ENCODE measurements at regions not wholly inside any gene's neighbourhood (a gene's known extent, or its start where the extent isn't known, plus 50 kb on each side); places are given as distances from the start of the nearest gene placed in this dataset.

DNA sequence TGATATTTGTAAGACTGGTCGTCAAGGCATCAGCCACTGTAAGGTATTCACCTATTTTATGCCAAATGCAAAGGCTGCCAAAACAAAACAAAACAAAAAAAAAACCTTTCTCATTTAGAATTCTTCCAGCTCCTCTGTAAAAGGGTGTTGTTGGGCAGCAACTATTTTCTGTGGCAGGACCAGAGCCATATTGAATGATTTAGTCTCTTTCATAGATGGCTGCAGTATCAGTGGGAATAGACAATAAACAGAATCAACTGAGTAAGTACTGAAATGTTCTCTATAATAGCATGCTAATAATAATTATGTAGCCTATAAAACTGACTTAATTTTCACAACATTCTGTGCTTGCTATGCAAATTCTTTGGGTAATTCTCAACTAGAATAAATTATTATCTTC, 389.7 kb upstream of the PABPC4L start:
- no peak overlapping the region for H3K4me3 ChIP-seq (ENCODE audit: low read depth, low read length)
- DNase-seq (ENCODE audit: low read depth): no peak
- TF ChIP-seq, protein P1, sequence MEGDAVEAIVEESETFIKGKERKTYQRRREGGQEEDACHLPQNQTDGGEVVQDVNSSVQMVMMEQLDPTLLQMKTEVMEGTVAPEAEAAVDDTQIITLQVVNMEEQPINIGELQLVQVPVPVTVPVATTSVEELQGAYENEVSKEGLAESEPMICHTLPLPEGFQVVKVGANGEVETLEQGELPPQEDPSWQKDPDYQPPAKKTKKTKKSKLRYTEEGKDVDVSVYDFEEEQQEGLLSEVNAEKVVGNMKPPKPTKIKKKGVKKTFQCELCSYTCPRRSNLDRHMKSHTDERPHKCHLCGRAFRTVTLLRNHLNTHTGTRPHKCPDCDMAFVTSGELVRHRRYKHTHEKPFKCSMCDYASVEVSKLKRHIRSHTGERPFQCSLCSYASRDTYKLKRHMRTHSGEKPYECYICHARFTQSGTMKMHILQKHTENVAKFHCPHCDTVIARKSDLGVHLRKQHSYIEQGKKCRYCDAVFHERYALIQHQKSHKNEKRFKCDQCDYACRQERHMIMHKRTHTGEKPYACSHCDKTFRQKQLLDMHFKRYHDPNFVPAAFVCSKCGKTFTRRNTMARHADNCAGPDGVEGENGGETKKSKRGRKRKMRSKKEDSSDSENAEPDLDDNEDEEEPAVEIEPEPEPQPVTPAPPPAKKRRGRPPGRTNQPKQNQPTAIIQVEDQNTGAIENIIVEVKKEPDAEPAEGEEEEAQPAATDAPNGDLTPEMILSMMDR (IDR thresholded peaks at IDR 0.05; ENCODE audit: insufficient read depth, low read length, poor library complexity, severe bottlenecking): no peak
- no peaks in the 10 kb centered on the region for H3K27me3 ChIP-seq (ENCODE audit: control insufficient read depth, insufficient read depth, low read length)
- no peaks in the 10 kb centered on the region for H3K36me3 ChIP-seq (ENCODE audit: control insufficient read depth, insufficient read depth, low read length)

DNA sequence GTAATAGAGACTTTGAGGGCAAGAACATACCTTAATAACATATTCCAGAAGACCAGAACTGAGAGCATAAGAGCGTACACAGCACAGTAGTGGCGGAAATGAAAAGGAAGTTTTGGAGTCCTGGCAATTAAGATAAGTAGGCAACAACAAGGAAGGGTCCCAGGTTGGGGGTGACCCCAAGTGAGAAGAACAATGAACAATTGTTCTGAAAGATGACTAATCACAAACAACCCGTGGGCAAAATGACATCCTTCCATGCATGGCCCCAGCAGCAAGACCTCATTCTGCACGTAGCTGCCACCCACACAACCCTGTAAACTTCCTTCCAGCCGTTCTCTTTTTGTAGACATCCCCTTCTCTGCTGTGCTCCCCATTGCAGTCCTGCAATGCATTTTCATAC, 384.4 kb upstream of the PABPC4L start:
- H3K36me3 ChIP-seq (ENCODE audit: control insufficient read depth, insufficient read depth, low read length): no peaks in the 10 kb centered on the region
- H3K4me3 ChIP-seq (ENCODE audit: low read depth, low read length): no peak overlapping the region
- DNase-seq (ENCODE audit: low read depth): no peak
- no peaks in the 10 kb centered on the region for H3K27me3 ChIP-seq (ENCODE audit: control insufficient read depth, insufficient read depth, low read length)
- TF ChIP-seq, protein P1 (IDR thresholded peaks at IDR 0.05; ENCODE audit: insufficient read depth, low read length, poor library complexity, severe bottlenecking): no peak

DNA sequence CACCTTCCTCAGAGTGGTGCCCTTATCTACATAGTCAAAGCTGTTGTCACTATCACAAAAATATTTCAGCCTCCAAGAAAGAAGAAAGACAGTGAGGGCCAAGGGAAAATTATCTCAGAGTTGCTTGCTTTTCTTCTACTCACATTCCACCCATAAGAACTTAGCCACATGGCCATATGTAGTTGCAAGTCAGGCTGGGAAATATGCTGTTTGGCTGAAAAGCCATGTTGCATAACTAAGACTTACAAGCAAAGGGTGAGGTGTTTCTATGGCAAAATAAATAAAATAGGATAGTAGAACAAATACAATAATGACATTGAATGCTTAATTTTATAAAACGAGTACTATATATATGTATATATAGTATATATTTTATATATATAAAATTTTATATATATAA, 365.9 kb upstream of the PABPC4L start:
- H3K27me3 ChIP-seq (ENCODE audit: control insufficient read depth, insufficient read depth, low read length): no peaks in the 10 kb centered on the region
- no peaks in the 10 kb centered on the region for H3K36me3 ChIP-seq (ENCODE audit: control insufficient read depth, insufficient read depth, low read length)
- TF ChIP-seq, protein P1 (IDR thresholded peaks at IDR 0.05; ENCODE audit: insufficient read depth, low read length, poor library complexity, severe bottlenecking): no peak
- H3K4me3 ChIP-seq (ENCODE audit: low read depth, low read length): no peak overlapping the region
- DNase-seq (ENCODE audit: low read depth): no peak

DNA sequence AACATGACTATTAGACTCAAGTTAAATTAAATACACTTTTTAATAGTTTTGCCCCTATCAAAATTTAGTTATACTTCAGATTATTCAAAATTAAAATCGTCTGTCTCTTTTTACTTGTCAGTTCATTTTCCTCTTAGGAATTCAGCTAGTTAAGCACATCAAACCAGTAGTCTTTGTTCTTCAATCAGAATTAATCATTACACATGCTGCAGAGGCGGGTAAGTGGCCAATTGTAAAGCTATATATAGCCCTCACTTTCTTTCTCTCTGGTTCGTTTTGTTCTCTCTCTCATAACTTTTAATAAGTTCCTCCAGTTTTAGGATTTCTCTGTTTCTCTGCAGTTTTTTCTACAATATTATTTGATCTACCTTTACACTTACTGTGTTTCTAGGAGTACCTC, 359.1 kb upstream of the PABPC4L start:
- no peaks in the 10 kb centered on the region for H3K36me3 ChIP-seq (ENCODE audit: control insufficient read depth, insufficient read depth, low read length)
- TF ChIP-seq, protein P1 (IDR thresholded peaks at IDR 0.05; ENCODE audit: insufficient read depth, low read length, poor library complexity, severe bottlenecking): no peak

DNA sequence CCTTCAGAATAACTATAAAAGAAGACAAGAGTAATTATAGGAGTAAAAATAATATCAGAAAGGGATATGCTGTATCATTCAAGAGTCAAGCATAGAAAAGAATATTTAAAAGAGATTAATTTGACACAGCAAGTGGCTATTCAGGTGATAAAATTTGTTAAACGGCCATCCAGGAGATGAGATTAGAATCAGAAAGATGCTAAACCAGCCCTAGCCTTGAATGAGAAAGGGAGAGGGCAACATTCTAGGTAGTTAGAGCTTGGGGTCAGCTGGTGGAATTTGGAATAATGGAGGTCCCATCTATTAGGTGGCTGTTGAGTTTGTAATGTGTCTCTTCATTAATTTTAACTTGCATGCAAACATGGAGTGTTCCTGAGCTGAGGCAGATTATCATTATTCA, 350.5 kb upstream of the PABPC4L start:
- Histone ChIP-seq H3K4me3 (ENCODE audit: low read depth, low read length) (no peak overlapping the region), H3K36me3 (ENCODE audit: control insufficient read depth, insufficient read depth, low read length) (no peaks in the 10 kb centered on the region), H3K27me3 (ENCODE audit: control insufficient read depth, insufficient read depth, low read length) (no peaks in the 10 kb centered on the region)
- TF ChIP-seq, protein P1 (IDR thresholded peaks at IDR 0.05; ENCODE audit: insufficient read depth, low read length, poor library complexity, severe bottlenecking): no peak
- DNase-seq (ENCODE audit: low read depth): no peak

More for the DNA sequence above, 359.1 kb upstream of the PABPC4L start:
- Histone ChIP-seq H3K27me3 (ENCODE audit: control insufficient read depth, insufficient read depth, low read length) (no peaks in the 10 kb centered on the region), H3K4me3 (ENCODE audit: low read depth, low read length) (no peak overlapping the region)
- no peak for DNase-seq (ENCODE audit: low read depth)

DNA sequence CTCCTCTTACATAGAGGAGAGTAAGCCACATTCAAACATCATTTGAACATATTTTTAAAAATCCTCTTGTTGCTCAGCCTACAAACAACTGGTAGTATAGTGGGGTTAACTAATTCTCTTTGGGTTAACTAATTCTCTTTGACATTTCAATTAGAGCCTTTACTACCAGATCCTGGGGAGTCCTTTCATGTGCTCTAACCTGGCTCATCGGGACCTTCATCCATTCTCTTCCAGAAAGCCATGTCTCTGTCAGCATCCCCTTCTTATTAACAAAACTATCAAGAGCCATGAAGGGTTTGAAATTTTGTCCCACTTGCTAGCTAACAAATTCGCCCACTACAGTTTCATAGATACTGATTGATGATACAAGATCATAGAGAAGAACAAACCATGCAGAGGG, 349.8 kb upstream of the PABPC4L start:
- DNase-seq (ENCODE audit: low read depth): no peak
- Histone ChIP-seq H3K4me3 (ENCODE audit: low read depth, low read length) (no peak overlapping the region), H3K36me3 (ENCODE audit: control insufficient read depth, insufficient read depth, low read length) (no peaks in the 10 kb centered on the region), H3K27me3 (ENCODE audit: control insufficient read depth, insufficient read depth, low read length) (no peaks in the 10 kb centered on the region)
- TF ChIP-seq, protein P1 (IDR thresholded peaks at IDR 0.05; ENCODE audit: insufficient read depth, low read length, poor library complexity, severe bottlenecking): no peak

Measured in kidney epithelial cell (primary cell).